WTC11 (cell line): ENCODE measurements at regions not wholly inside any gene's neighbourhood (a gene's known extent, or its start where the extent isn't known, plus 50 kb on each side); places are given as distances from the start of the nearest gene placed in this dataset.

Source experiments
- CTCF ChIP-seq: fragments of 200-600 bp; IDR thresholded peaks from 2 replicates; pipeline ENCODE4 v1.8.0; 2022; ENCODE audit warnings: antibody characterized with exemption
- E2F4 ChIP-seq: sonication (generic); formaldehyde crosslinking; IDR thresholded peaks from 2 replicates; pipeline ENCODE4 v1.8.1; 2022; ENCODE audit warnings: low read depth, mild to moderate bottlenecking, moderate library complexity, missing genetic modification reagents, borderline replicate concordance
- ETV6 ChIP-seq: sonication (generic); formaldehyde crosslinking; IDR thresholded peaks from 2 replicates; pipeline ENCODE4 v1.8.1; 2022; ENCODE audit warnings: mild to moderate bottlenecking, missing genetic modification reagents
- FOXK1 ChIP-seq: sonication (generic); formaldehyde crosslinking; IDR thresholded peaks from 2 replicates; pipeline ENCODE4 v1.8.0; 2022; ENCODE audit warnings: mild to moderate bottlenecking, moderate library complexity, missing genetic modification reagents
- JUN ChIP-seq: sonication (generic); formaldehyde crosslinking; IDR thresholded peaks from 2 replicates; pipeline ENCODE4 v1.8.0; 2023; ENCODE audit warnings: mild to moderate bottlenecking, missing genetic modification reagents
- NR2C2 ChIP-seq: sonication (generic); formaldehyde crosslinking; IDR thresholded peaks from 2 replicates; pipeline ENCODE4 v1.8.0; 2022; ENCODE audit warnings: mild to moderate bottlenecking, missing genetic modification reagents
- PREB ChIP-seq: sonication (generic); formaldehyde crosslinking; IDR thresholded peaks from 2 replicates; pipeline ENCODE4 v1.8.1; 2022; ENCODE audit warnings: mild to moderate bottlenecking, missing genetic modification reagents, moderate library complexity, borderline replicate concordance
- ZNF416 ChIP-seq: fragments of 250-450 bp; sonication (Bioruptor Pico); IDR thresholded peaks from 2 replicates; pipeline ENCODE4 v1.9.0; 2021; ENCODE audit warnings: mild to moderate bottlenecking, inconsistent platforms

- TF ChIP-seq CTCF (no peak), E2F4 (CRISPR knock-in tag) (no peak), FOXK1 (CRISPR knock-in tag) (no peak), JUN (CRISPR knock-in tag) (no peak), PREB (CRISPR knock-in tag) (no peak), NR2C2 (CRISPR knock-in tag) (no peak), ETV6 (no peak), ZNF416 (CRISPR knock-in tag) (no peak)
Observed at GRCh38 chr6:15970517-15970916, 158.4 kb upstream of the MYLIP start.
